ENCODE measurements at regions not wholly inside any gene's neighbourhood (a gene's known extent, or its start where the extent isn't known, plus 50 kb on each side); places are given as distances from the start of the nearest gene placed in this dataset.

GRCh38 chr1:222358100-222358499 lies 189.8 kb downstream of the HHIPL2 start:
- no peak for DNase-seq

DNA sequence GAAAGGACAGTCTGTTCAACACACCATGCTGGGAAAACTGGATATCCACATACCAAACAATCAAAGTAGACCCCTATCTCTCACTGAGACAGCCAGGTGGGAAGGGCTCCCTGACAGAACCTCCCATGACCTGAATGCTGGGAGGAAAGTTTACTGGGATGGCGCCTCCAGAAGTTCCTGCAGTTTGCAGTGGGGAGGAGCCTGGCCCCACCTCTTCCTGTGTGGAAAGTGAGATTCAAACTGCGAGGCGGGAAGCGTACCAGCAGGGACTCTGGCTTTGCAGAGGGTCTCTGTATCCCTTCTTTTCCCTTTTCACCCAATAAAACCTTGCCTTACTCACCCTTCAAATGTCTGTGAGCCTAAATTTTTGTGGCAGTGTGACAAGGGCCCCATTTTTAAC lies 190.7 kb downstream of the HHIPL2 start:
- no peak for DNase-seq

DNA sequence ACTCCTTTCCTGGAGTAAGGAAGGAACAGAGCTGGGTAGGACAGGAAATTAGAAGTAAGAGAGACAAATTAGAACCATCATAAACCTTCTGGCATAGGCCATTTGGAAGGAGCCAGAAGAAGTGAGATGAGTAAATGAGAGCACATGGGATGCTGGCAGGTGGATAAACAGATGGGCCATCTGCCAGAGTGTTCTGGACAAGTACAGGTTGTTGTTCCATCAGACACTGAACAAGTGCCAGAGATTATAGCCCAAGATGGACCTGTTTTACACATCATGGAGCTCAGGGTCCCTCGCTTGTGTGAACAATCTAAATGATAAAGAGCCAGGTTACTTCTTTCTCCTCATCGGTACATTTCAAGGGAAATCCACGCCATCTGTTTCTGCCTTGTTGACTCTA lies 200.3 kb downstream of the HHIPL2 start:
- DNase-seq, result no peak

GRCh38 chr1:222346955-222347354 lies 200.9 kb downstream of the HHIPL2 start:
- no peak for DNase-seq

GRCh38 chr1:222339376-222339947 lies 208.4 kb downstream of the HHIPL2 start:
- no peak for DNase-seq

GRCh38 chr1:222335586-222335985 lies 212.3 kb downstream of the HHIPL2 start:
- no peak for DNase-seq

- DNase-seq, result no peak
Measured at GRCh38 chr1:222334026-222334680, 213.8 kb downstream of the HHIPL2 start.

DNA sequence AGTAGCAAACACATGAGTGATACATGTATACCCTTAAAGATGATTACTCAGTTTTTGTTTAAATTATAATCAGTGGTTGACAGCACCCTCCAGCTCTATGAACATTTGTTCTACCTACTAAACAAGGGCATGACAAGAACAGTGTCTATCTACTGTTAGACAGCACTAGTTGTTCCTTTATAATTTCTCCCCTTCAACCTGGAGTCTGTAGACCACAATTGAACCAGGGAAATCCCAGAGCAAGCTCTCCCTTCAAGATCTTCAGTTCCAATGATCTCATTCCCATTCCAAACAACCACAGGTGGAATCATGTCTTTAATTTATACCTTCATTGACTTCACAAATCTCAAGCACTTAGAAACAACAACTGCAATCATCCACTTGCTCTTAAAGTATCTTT lies 216.1 kb downstream of the HHIPL2 start:
- no peak for DNase-seq

DNA sequence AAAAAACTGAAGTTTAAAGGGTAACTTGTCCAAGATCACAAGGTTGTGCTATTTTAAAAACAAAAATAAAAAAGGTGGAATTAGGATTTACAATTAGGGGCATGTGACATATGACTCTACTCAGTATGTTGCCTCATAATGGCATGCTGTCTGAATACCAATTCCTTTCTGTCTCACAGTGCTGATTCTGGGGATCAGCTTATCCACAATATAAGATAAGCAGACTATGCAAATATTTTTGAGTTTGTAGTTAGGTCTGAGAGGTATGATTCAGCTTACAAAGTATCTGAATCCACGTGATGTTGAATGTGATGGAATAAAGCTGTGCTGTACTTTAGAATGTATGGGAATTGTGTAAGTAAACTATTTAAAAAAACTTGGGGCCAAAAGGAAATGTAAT lies 216.6 kb downstream of the HHIPL2 start:
- no peak for DNase-seq

- DNase-seq, result no peak
Measured at GRCh38 chr1:222329493-222330045, 218.3 kb downstream of the HHIPL2 start.

DNA sequence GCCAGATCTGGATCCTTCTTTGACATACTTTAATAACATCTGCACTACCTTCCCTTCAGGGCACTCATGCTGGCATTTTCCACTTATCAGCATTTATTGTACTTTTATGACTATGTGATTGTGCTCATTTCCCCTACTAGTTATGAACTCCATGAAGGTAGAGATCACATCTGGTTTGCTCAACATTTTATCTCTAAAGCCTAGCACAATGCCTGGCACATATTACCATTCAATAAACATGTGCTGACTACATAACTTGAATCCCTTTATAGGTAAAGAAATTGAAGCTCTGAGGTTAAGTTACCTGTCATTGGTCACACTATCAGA lies 221.2 kb downstream of the HHIPL2 start:
- no peak for DNase-seq

GRCh38 chr1:222326006-222326709 lies 221.7 kb downstream of the HHIPL2 start:
- DNase-seq, result peak; percentile 6 to 7

- DNase-seq, result no peak
Measured at GRCh38 chr1:222325506-222325905, 222.4 kb downstream of the HHIPL2 start.

DNA sequence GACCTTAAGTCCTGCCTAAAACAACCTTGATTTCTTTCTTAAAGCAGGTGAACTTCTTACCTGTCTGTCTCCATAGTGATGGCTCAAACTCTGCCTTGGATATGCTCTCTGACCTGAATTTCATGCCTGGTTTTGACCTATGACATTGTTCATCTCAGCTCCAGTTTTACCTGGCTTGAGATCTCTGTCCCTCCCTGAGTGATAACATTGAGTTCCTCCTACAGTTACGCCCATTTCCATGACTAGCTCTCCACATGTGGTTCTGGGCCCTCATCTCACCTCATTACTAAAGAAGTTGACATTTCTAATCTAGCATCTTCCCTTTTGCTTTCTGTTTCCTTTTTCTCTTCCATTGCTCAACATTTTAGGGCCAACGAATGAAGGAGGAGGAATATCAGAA lies 233.1 kb downstream of the HHIPL2 start:
- DNase-seq, result no peak

GRCh38 chr1:222310836-222311235 lies 237.1 kb downstream of the HHIPL2 start:
- DNase-seq, result no peak

- no peak for DNase-seq
Measured at GRCh38 chr1:222307621-222308020, 240.3 kb downstream of the HHIPL2 start.

GRCh38 chr1:222306512-222306911 lies 241.4 kb downstream of the HHIPL2 start:
- DNase-seq, result no peak

- DNase-seq, result no peak
Measured at GRCh38 chr1:222306011-222306410, 241.9 kb downstream of the HHIPL2 start.

DNA sequence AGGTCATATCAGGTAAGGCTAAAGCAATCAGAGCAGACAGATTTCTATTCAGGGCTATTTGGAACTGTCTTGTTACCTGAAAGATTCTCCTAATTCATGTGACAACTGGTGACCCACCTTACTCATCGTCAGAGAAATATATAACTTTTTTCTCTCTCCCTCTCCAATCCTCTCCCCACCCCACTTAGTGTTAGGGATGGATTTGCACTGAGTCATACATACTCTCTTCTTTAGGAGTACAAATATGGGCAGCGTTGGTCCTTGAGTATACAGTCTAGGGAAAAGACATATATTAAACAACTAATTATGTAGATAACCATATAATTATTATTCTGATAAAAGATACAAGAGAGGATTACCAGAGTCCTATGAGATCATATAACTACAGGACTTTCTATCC lies 246.3 kb downstream of the HHIPL2 start:
- no peak for DNase-seq

- no peak for DNase-seq
Measured at GRCh38 chr1:222299524-222299923, 248.4 kb downstream of the HHIPL2 start.

- DNase-seq, result no peak
Measured at GRCh38 chr1:222290866-222291265, 257.0 kb downstream of the HHIPL2 start.

- DNase-seq, result peak; percentile 9 to 15
Measured at GRCh38 chr1:222288053-222288452, 259.9 kb downstream of the HHIPL2 start.

DNA sequence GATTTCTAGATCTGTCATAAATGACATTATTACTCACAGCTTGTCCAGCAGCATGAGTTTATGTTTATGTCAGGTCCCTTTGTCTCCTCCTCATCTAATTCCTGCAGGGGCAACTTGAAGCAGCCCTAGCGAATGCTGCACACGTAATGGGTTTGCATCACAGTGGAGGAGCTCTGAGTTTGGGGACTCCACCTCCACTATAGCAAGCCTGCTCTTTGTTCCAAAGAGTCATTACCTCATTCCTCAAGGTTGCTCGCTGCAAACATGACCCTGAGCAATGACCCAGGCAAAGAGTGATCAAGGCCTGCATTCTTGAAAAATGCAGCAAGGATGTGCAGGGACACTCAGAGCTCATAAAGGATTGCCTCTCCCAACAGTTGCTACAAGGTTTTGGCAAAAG lies 261.9 kb downstream of the HHIPL2 start:
- no peak for DNase-seq

DNA sequence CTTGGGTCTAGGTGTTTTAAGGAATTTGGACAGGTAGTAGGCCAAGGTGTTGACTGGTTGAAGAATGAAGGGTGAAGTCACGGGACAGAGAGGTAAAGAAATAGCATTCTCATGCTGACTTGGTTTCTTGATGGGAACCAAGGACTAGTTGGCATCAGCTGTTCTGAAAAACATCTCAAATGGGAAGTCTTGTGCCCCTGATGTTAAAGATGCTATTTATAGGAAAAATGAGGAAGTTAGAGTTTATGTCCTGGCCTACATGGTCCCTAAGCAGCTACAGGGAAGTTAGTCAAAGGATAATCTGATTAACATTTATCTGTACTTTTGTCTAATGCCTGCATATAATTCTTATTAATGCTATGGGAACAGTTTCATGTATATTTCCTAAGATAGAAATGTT lies 262.4 kb downstream of the HHIPL2 start:
- DNase-seq, result peak; percentile 56 to 62

Data from Kasumi-1 (cell line).